ENCODE measurements at regions not wholly inside any gene's neighbourhood (a gene's known extent, or its start where the extent isn't known, plus 50 kb on each side); places are given as distances from the start of the nearest gene placed in this dataset.
"Not testable (repeated sequence)": the region's sequence is repeated elsewhere in the genome, so short reads cannot be mapped to it uniquely, and the experiment has no call there.

DNA sequence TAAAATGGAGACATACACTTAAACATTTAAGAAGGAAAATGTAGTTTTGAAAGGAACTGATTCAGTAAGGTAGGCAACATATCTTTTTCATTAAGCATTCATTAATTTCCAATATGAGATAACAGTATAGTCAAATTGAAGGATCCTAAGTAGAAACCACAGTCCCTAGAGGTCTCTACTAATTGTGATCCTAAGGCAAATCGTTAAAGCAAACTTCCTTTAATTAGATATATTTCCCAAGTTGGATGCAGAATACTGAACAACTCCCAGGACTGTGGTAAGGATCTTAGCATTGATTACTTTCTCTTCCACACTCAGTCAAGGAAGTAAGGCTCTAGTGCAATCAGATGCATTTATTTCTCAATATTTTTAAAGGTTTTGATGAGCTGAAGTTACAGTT is 604.1 kb upstream of the GJE1 start:
- no peak for ATAC-seq (ENCODE audit: low FRiP score)
- no peak for DNase-seq (ENCODE audit: low spot score)
- TF ChIP-seq, protein P1, sequence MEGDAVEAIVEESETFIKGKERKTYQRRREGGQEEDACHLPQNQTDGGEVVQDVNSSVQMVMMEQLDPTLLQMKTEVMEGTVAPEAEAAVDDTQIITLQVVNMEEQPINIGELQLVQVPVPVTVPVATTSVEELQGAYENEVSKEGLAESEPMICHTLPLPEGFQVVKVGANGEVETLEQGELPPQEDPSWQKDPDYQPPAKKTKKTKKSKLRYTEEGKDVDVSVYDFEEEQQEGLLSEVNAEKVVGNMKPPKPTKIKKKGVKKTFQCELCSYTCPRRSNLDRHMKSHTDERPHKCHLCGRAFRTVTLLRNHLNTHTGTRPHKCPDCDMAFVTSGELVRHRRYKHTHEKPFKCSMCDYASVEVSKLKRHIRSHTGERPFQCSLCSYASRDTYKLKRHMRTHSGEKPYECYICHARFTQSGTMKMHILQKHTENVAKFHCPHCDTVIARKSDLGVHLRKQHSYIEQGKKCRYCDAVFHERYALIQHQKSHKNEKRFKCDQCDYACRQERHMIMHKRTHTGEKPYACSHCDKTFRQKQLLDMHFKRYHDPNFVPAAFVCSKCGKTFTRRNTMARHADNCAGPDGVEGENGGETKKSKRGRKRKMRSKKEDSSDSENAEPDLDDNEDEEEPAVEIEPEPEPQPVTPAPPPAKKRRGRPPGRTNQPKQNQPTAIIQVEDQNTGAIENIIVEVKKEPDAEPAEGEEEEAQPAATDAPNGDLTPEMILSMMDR (IDR thresholded peaks at IDR 0.05): no peak

DNA sequence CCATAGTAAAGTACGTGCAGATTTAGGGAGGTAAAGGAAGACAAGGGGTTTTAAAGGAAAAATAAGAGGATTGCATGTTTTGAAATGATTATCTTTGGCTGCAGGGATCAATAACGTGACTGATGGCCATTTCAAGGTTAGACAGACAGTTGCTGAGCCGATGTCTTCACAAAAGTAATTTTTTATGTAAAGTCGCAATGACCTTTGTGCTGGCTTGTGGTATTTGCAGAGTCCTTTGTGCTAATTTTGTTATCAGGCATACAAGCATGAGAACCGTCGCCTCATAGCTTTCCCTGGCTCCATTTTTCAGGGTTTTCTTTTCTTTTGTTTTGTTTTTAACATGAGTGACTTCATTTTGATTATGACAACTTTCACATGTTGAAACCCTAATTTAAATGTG is 605.7 kb upstream of the GJE1 start:
- TF ChIP-seq, protein P1 (IDR thresholded peaks at IDR 0.05): no peak
- DNase-seq (ENCODE audit: low spot score) (no peak), ATAC-seq (ENCODE audit: low FRiP score) (no peak)

DNA sequence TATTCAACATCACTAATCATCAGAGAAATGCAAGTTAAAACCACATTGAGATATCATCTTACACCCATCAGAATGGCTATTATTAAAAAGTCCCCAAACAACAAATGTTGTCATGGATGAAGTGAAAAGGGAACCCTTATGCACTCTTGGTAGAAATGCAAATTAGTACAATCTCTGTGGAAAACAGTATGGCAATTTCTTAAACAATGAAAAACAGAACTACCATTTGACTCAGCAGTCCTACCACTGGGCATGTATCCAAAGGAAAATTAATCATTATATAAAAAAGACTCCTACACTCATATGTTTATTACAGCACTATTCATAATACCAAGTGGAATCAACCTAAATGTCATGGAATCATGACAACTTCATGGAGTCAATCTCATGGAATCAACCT is 611.3 kb upstream of the GJE1 start:
- TF ChIP-seq, protein P1 (IDR thresholded peaks at IDR 0.05): no peak
- DNase-seq (ENCODE audit: low spot score) (no peak), ATAC-seq (ENCODE audit: low FRiP score) (no peak)

DNA sequence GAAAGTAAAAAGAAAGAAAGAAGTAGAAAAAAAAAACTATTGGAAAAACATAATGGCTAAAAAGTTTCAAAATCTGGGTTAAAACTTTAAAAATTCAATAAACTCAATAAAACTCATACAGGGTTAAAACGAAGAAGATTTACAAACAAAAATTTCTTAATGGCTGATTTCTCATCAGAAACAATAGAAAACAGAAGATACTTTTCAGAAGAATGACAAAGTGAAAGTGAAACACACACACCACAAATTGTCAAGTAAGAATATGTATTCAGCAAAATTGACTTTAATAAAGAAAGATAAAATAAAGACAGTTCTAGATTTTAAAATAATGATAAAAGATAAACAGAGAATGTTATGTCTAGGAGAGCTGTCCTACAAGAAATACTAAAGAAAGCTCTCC is 618.9 kb upstream of the GJE1 start:
- no peak for ATAC-seq (ENCODE audit: low FRiP score)
- DNase-seq (ENCODE audit: low spot score): no peak
- TF ChIP-seq, protein P1 (IDR thresholded peaks at IDR 0.05): no peak

DNA sequence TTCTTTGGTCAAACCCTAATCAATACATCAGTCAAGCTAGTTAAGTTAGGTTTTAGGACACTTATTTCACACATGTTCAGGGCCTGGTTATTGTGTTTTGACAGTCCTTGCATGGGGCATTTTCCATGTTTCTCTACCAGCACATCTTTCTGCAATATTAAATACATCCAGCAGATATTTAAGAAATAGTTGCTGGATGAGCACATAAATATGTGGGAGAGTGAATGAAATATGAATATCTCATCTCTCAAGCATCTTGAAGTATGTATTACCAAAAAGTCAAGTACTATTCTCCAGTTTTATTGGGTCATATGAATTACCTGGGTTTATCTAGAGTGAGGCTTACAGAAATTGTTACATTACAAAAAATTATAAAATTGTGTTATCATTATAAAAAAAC is 621.9 kb upstream of the GJE1 start:
- no peak for ATAC-seq (ENCODE audit: low FRiP score)
- DNase-seq (ENCODE audit: low spot score): no peak
- TF ChIP-seq, protein P1 (IDR thresholded peaks at IDR 0.05): no peak

DNA sequence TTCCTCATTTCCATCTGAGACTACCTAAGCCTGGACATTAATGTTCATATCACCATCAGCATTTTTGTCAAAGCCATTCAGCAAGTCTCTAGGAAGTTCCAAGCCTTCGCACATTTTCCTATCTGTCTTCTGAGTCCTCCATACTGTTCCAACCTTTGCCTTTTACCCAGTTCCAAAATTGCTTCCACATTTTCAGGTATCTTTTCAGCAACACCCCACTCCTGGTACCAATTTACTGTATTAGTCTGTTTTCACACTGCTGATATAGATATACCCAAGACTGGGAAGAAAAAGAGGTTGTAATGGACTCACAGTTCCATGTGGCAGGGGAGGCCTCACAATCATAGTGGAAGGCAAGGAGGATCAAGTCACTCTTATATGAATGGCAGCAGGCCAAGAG is 626.7 kb upstream of the GJE1 start:
- not testable (repeated sequence) for DNase-seq (ENCODE audit: low spot score); ATAC-seq (ENCODE audit: low FRiP score)

DNA sequence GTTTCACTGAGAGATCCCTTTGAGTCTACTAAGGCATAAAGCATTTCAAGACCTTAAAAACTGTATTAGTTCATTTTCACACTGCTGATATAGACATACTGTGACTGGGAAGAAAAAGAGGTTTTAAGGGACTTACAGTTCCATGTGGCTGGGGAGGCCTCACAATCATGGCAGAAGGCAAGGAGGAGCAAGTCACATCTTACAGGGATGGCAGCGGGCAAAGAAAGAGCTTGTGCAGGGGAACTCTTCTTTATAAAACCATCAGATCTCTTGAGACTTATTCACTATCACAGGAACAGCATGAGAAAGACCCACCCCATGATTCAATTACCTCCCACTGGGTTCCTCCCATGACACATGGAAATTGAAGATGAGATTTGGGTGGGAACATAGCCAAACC is 628.4 kb upstream of the GJE1 start:
- DNase-seq (ENCODE audit: low spot score); ATAC-seq (ENCODE audit: low FRiP score): not testable (repeated sequence)

DNA sequence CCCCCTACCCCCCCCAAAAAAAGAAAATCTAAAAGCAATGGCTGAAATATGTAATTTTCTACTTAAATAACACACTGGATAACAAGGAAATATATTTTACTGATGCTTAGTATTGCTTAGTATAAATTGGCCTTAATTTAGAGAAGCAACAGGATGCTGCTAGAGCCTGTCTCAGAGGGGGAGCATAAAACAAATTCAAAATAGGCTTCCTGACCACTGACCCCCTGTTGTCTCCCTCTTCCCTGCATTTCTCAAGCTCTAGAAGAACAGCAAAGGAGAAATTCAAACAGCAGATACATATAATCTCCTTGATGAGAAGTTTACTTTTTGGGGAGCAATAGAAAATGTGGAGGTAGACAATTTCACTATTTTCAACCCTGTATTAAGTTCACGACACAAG is 631.1 kb upstream of the GJE1 start:
- no peak for ATAC-seq (ENCODE audit: low FRiP score)
- TF ChIP-seq, protein P1 (IDR thresholded peaks at IDR 0.05): no peak
- no peak for DNase-seq (ENCODE audit: low spot score)
